GM12878 (cell line): ENCODE measurements at regions not wholly inside any gene's neighbourhood (a gene's known extent, or its start where the extent isn't known, plus 50 kb on each side); places are given as distances from the start of the nearest gene placed in this dataset.

Experiments used
- ATAC-seq: fragments of 200-7000 bp; cut with Tn5 transposase; 3 replicates; pipeline ENCODE4 v1.9.1; 2020; ENCODE audit warnings: mild to moderate bottlenecking, moderate library complexity
- BruUV-seq: library from RNA; stranded (reverse); fragments of 400-500 nt; replicated peaks from 2 replicates; lab custom pipeline; 2021; lab: Mats Ljungman, UMichigan
- CTCF ChIA-PET: fragments of 300-600 bp; sonication (Branson Sonifier 250); formaldehyde crosslinking; extraction: SDS; loops from one replicate; lab custom pipeline; 2021; ENCODE audit warnings: inconsistent platforms; lab: Yijun Ruan, JAX
- POLR2A ChIA-PET: fragments of 350-600 bp; formaldehyde crosslinking; extraction: SDS; loops from one replicate; lab custom pipeline; 2021; ENCODE audit warnings: inconsistent platforms; lab: Charles Lee
- RAD21 ChIA-PET: fragments of 300-600 bp; sonication (Branson Sonifier 250); formaldehyde crosslinking; loops from one replicate; lab custom pipeline; 2023; ENCODE audit warnings: antibody characterized with exemption; ENCODE audit not compliant: unreplicated experiment; lab: Charles Lee
- SMC1A ChIA-PET: fragments of 300-600 bp; sonication (Branson Sonifier 250); formaldehyde crosslinking; loops from one replicate; lab custom pipeline; 2023; ENCODE audit not compliant: unreplicated experiment, uncharacterized antibody; lab: Charles Lee
- DNase-seq: peaks from one replicate; pipeline ENCODE4 v3.0.0-alpha.2; 2011; ENCODE audit warnings: low read depth, low spot score
- FAIRE-seq: peaks from 3 replicates; lab custom pipeline; 2011; peaks lifted over from hg19 to GRCh38; lab: Jason Lieb, UNC
- H2AFZ ChIP-seq: 2 replicates; pipeline ENCODE4 v1.6.0; 2011; ENCODE audit warnings: low read depth, low read length, control low read depth; ENCODE audit not compliant: control insufficient read depth
- H3K27ac ChIP-seq: 2 replicates; pipeline ENCODE4 v1.5.1; 2011; ENCODE audit warnings: control low read depth; ENCODE audit not compliant: control insufficient read depth, insufficient read depth
- H3K27me3 ChIP-seq, 2 experiments: replicated peaks in 1 of 2; 2 replicates each; pipeline versions ENCODE4 v1.6.0 to v1.6.1; 2011; ENCODE audit warnings: low read length in 1 of 2; ENCODE audit not compliant: control insufficient read depth in 2 of 2, insufficient read depth in 2 of 2
- H3K36me3 ChIP-seq, 2 experiments: 2 replicates each; pipeline ENCODE4 v1.5.1; 2011; ENCODE audit warnings: low read length in 1 of 2; ENCODE audit not compliant: control insufficient read depth in 2 of 2, insufficient read depth in 2 of 2
- H3K4me1 ChIP-seq: 2 replicates; pipeline ENCODE4 v1.6.1; 2011; ENCODE audit warnings: mild to moderate bottlenecking, low read length, moderate library complexity, mixed read lengths; ENCODE audit not compliant: control insufficient read depth, insufficient read depth
- H3K4me2 ChIP-seq: 2 replicates; pipeline ENCODE4 v1.6.0; 2011; ENCODE audit warnings: control low read depth; ENCODE audit not compliant: control insufficient read depth, insufficient read depth
- H3K4me3 ChIP-seq: fragments of 200-600 bp; sonication (generic); 2 replicates; pipeline ENCODE4 v1.5.1; 2016
- H3K79me2 ChIP-seq: 2 replicates; pipeline ENCODE4 v1.6.0; 2011; ENCODE audit warnings: low read length; ENCODE audit not compliant: control insufficient read depth, insufficient read depth
- H3K9ac ChIP-seq: 2 replicates; pipeline ENCODE4 v1.8.0; 2011; ENCODE audit warnings: low read length, control low read depth, mixed read lengths; ENCODE audit not compliant: control insufficient read depth, insufficient read depth
- H3K9me3 ChIP-seq: replicated peaks from 3 replicates; pipeline ENCODE4 v1.5.1; 2011; ENCODE audit warnings: mild to moderate bottlenecking, low read length; ENCODE audit not compliant: control insufficient read depth, insufficient read depth
- H4K20me1 ChIP-seq: 2 replicates; pipeline ENCODE4 v1.6.0; 2011; ENCODE audit not compliant: control insufficient read depth, insufficient read depth
- NFYA ChIP-seq: IDR thresholded peaks from 2 replicates; pipeline ENCODE4 v1.6.1; 2011; ENCODE audit warnings: low read depth, mild to moderate bottlenecking, low read length, improper control_type of control experiment, borderline replicate concordance
- NFYB ChIP-seq: IDR thresholded peaks from 2 replicates; pipeline ENCODE4 v1.6.1; 2011; ENCODE audit warnings: low read depth, mild to moderate bottlenecking, low read length, improper control_type of control experiment, moderate library complexity; ENCODE audit not compliant: insufficient read depth
- RELA ChIP-seq: fragments of 450-650 bp; IDR thresholded peaks from 2 replicates; pipeline ENCODE4 v1.8.0; 2014; ENCODE audit warnings: borderline replicate concordance; ENCODE audit not compliant: partially characterized antibody
- SP1 ChIP-seq: IDR thresholded peaks from one replicate; pipeline ENCODE4 v1.6.1; 2011; ENCODE audit warnings: low read depth, low read length
- YY1 ChIP-seq: IDR thresholded peaks from 2 replicates; pipeline ENCODE4 v1.6.1; 2011; ENCODE audit warnings: low read depth, mild to moderate bottlenecking, low read length
- WGBS: methylation state at CpG from one replicate; pipeline ENCODE4 v1.1.6; 2016; ENCODE audit warnings: low lambda C conversion rate; ENCODE audit not compliant: insufficient replicate concordance, insufficient coverage; ENCODE audit errors: missing lambda C conversion rate; 5-methylcytosine and 5-hydroxymethylcytosine counted together
- in situ Hi-C: fragments of 300-500 bp; cut with MboI; formaldehyde crosslinking; loops from 9 replicates; pipeline ENCODE4 v1.14.3; 2018; ENCODE audit warnings: mixed read lengths
- intact Hi-C: fragments of 100-400 bp; cut with micrococcal nuclease; formaldehyde crosslinking; loops from one replicate; pipeline ENCODE4 v1.14.2; 2022; ENCODE audit not compliant: unreplicated experiment
- TF ChIP-seq, protein P1 (sequence below): IDR thresholded peaks from 2 replicates; pipeline ENCODE4 v1.6.1; 2012; ENCODE audit warnings: low read depth, low read length, improper control_type of control experiment

DNA sequence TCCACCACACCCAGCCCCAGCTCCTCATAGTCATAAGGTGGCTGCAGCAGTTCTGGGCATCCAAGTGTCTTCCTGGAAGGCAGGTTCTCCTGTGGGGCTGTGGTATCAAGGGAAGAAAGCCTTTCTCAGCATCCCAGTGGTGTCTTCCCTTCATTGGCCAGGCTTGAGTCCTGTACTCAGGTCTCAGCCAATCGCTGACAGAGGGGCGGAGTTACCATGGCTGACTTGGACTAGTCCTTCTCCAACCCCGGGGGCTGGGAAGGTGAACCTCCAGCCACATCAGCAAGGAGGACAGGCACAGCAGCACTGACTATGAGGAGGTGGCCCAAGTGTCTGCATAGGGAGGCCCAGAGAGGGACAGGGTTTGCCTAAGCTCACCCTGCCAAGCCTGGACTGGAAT is 64.0 kb upstream of the SLC24A4 start:
- in situ Hi-C loops, result no loop called here
- ChIA-PET CTCF (interaction anchor here (0.9 to 2.0 kb wide), 4 partner anchors 10 to 319 kb away, joined by 3 to 5 read pairs (median 3); no protein-coding TSS in a partner anchor), SMC1A (interaction anchor here (0.9 to 5.1 kb wide), 7 partner anchors 9 to 524 kb away, joined by 3 to 37 read pairs (median 3); no protein-coding TSS in a partner anchor), POLR2A (interaction anchor here (0.7 to 3.4 kb wide), 8 partner anchors 10 to 411 kb away, joined by 3 to 27 read pairs (median 6); partner anchors contain the start of genes CPSF2 and NDUFB1), RAD21 (interaction anchor here (0.7 to 2.2 kb wide), 14 partner anchors 15 to 418 kb away, joined by 3 to 11 read pairs (median 4); partner anchors contain the start of genes CPSF2 and NDUFB1)
- Histone ChIP-seq H3K4me1 (peaks cover 34% of the 10 kb centered on the region), H3K36me3 (no peaks in the 10 kb centered on the region), H3K79me2 (no peaks in the 10 kb centered on the region), H3K9me3 (no peaks in the 10 kb centered on the region), H3K9ac (peak overlapping the region; percentile 50), H3K27ac (peak overlapping the region; percentile 87), H3K4me3 (0 out of 2 replicates have a peak overlapping the region, but pooled peaks have one; percentile 0), H3K4me2 (peak overlapping the region; percentile 56), H3K27me3 (no peaks in the 10 kb centered on the region; a peak in 1 of 4 replicates), H4K20me1 (no peaks in the 10 kb centered on the region), H2AFZ (peak overlapping the region; percentile 48)
- peak; percentile 31 for DNase-seq
- WGBS, result 2% methylated on average over 3 of the region's 3 CpGs
- TF ChIP-seq, protein P1, sequence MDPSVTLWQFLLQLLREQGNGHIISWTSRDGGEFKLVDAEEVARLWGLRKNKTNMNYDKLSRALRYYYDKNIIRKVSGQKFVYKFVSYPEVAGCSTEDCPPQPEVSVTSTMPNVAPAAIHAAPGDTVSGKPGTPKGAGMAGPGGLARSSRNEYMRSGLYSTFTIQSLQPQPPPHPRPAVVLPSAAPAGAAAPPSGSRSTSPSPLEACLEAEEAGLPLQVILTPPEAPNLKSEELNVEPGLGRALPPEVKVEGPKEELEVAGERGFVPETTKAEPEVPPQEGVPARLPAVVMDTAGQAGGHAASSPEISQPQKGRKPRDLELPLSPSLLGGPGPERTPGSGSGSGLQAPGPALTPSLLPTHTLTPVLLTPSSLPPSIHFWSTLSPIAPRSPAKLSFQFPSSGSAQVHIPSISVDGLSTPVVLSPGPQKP, result no peak
- TF ChIP-seq NFYA (peak; percentile 6; the same call in 1 of the 2 replicates), RELA (no peak), YY1 (0 out of 2 replicates have a peak, but pooled peaks have one; percentile 25), NFYB (peak; percentile 95), SP1 (peak; percentile 76)
- intact Hi-C loops, result loop anchor here (1.0 kb wide), 1 partner anchor 418 kb away; no protein-coding TSS in a partner anchor
- no peak for FAIRE-seq
- BruUV-seq, result no TSS peak
- ATAC-seq, result peak; percentile 68
